B cell (primary cell): ENCODE measurements at regions not wholly inside any gene's neighbourhood (a gene's known extent, or its start where the extent isn't known, plus 50 kb on each side); places are given as distances from the start of the nearest gene placed in this dataset.

Experiments
- ATAC-seq: fragments of 200-7000 bp; cut with Tn5 transposase; one replicate; pipeline ENCODE4 v1.10.0; 2021; ENCODE audit warnings: low read depth, mild to moderate bottlenecking, moderate number of reproducible peaks, moderate library complexity
- CTCF ChIA-PET: fragments of 350-600 bp; sonication (Branson Sonifier 250); formaldehyde crosslinking; loops from one replicate; lab custom pipeline; 2021; ENCODE audit warnings: antibody characterized with exemption, inconsistent platforms; lab: Charles Lee
- POLR2A ChIA-PET: fragments of 350-600 bp; sonication (Branson Sonifier 250); formaldehyde crosslinking; loops from one replicate; lab custom pipeline; 2021; ENCODE audit warnings: antibody characterized with exemption; lab: Charles Lee
- DNase-seq: peaks from one replicate; pipeline ENCODE4 v3.0.0; 2013
- H2AFZ ChIP-seq: 2 replicates; pipeline ENCODE4 v1.6.1; 2012; ENCODE audit warnings: mild to moderate bottlenecking, low read depth, low read length; ENCODE audit not compliant: insufficient read depth, poor library complexity, severe bottlenecking
- H3K27ac ChIP-seq, 2 donors: 1 replicate in 1 of 2; 2 replicates in 1 of 2; pipeline ENCODE4 v1.5.1; 2012 to 2013; ENCODE audit warnings: low read length in 2 of 2, mild to moderate bottlenecking in 2 of 2, moderate library complexity in 1 of 2
- H3K27me3 ChIP-seq, 4 experiments: fragments of 200-600 bp in 1 of 4; sonication (generic) in 1 of 4; replicated peaks in 1 of 4; 1 replicate in 2 of 4; 2 replicates in 2 of 4; pipeline versions ENCODE4 v1.6.1 to v1.7.0; 2013 to 2016; ENCODE audit warnings: low read length in 3 of 4, mild to moderate bottlenecking in 2 of 4, mixed read lengths in 1 of 4, moderate library complexity in 1 of 4; ENCODE audit not compliant: insufficient read depth in 4 of 4, control insufficient read depth in 3 of 4; ENCODE audit errors: control extremely low read depth in 1 of 4
- H3K36me3 ChIP-seq, 2 experiments: replicated peaks in 1 of 2; 1 replicate in 1 of 2; 2 replicates in 1 of 2; pipeline versions ENCODE4 v1.6.1 to v1.7.1; 2013; ENCODE audit warnings: low read length in 1 of 2; ENCODE audit not compliant: insufficient read depth in 2 of 2, control insufficient read depth in 1 of 2; ENCODE audit errors: control extremely low read depth in 1 of 2, extremely low read depth in 1 of 2
- H3K4me1 ChIP-seq, 2 donors: fragments of 200-600 bp in 1 of 2; sonication (generic) in 1 of 2; 1 replicate in 1 of 2; 2 replicates in 1 of 2; pipeline versions ENCODE4 v1.5.1 to v1.6.1; 2013 to 2017; ENCODE audit warnings: low read length in 2 of 2; ENCODE audit not compliant: control insufficient read depth in 2 of 2, insufficient read depth in 2 of 2
- H3K4me2 ChIP-seq: replicated peaks from 2 replicates; pipeline ENCODE3; 2012; ENCODE audit warnings: mild to moderate bottlenecking, low read depth, low read length; ENCODE audit not compliant: poor library complexity, severe bottlenecking
- H3K4me3 ChIP-seq, 5 experiments: fragments of 200-600 bp in 1 of 5; sonication (generic) in 1 of 5; 1 replicate in 3 of 5; 2 replicates in 2 of 5; pipeline versions ENCODE4 v1.5.1 to v1.7.0; 2011 to 2016; ENCODE audit warnings: low read length in 4 of 5, mild to moderate bottlenecking in 4 of 5, low read depth in 2 of 5, control low read depth in 1 of 5, moderate library complexity in 1 of 5; ENCODE audit not compliant: insufficient read depth in 1 of 5; ENCODE audit errors: control extremely low read depth in 1 of 5, extremely low read depth in 1 of 5
- H3K79me2 ChIP-seq: fragments of 200-600 bp; sonication (generic); one replicate; pipeline ENCODE4 v1.6.0; 2016; ENCODE audit warnings: low read length; ENCODE audit not compliant: control insufficient read depth, insufficient read depth
- H3K9ac ChIP-seq: fragments of 200-600 bp; sonication (generic); 2 replicates; pipeline ENCODE4 v1.6.1; 2017; ENCODE audit warnings: mild to moderate bottlenecking, low read length, moderate library complexity
- H3K9me3 ChIP-seq, 3 donors: one replicate each; pipeline versions ENCODE4 v1.6.1 to v1.7.1; 2013; ENCODE audit warnings: low read length in 2 of 3; ENCODE audit not compliant: control insufficient read depth in 2 of 3, insufficient read depth in 1 of 3; ENCODE audit errors: control extremely low read depth in 1 of 3
- H4K20me1 ChIP-seq: 2 replicates; pipeline ENCODE4 v1.6.0; 2012; ENCODE audit warnings: mild to moderate bottlenecking, low read length; ENCODE audit not compliant: insufficient read depth, control insufficient read depth, poor library complexity, severe bottlenecking
- H3K27ac Mint-ChIP-seq: one replicate; pipeline ENCODE4 v1.8.0; 2021; ENCODE audit warnings: mixed read lengths
- H3K27me3 Mint-ChIP-seq: one replicate; pipeline ENCODE4 v1.8.0; 2021; ENCODE audit warnings: mixed read lengths
- H3K4me1 Mint-ChIP-seq: one replicate; pipeline ENCODE4 v1.8.0; 2021; ENCODE audit warnings: mixed read lengths
- H3K4me3 Mint-ChIP-seq: one replicate; pipeline ENCODE4 v1.8.0; 2021; ENCODE audit warnings: mixed read lengths
- H3K9me3 Mint-ChIP-seq: one replicate; pipeline ENCODE4 v1.8.0; 2022; ENCODE audit warnings: mixed read lengths; ENCODE audit not compliant: insufficient read depth
- EZH2 ChIP-seq: IDR thresholded peaks from 2 replicates; pipeline ENCODE4 v1.6.1; 2012; ENCODE audit warnings: borderline replicate concordance, low read depth, mild to moderate bottlenecking, moderate library complexity, low read length; ENCODE audit not compliant: insufficient read depth, poor library complexity, severe bottlenecking
- WGBS: methylation state at CpG from one replicate; pipeline ENCODE4 v1.1.5; 2013; ENCODE audit warnings: missing lambda C conversion rate; ENCODE audit not compliant: insufficient coverage; 5-methylcytosine and 5-hydroxymethylcytosine counted together
- intact Hi-C: fragments of 100-400 bp; cut with micrococcal nuclease; formaldehyde crosslinking; loops from one replicate; pipeline ENCODE4 v1.10.0; 2022
- TF ChIP-seq, protein P1 (sequence below): fragments of 200-600 bp; IDR thresholded peaks from one replicate; pipeline ENCODE4 v1.8.0; 2022; ENCODE audit warnings: antibody characterized with exemption, mild to moderate bottlenecking

DNA sequence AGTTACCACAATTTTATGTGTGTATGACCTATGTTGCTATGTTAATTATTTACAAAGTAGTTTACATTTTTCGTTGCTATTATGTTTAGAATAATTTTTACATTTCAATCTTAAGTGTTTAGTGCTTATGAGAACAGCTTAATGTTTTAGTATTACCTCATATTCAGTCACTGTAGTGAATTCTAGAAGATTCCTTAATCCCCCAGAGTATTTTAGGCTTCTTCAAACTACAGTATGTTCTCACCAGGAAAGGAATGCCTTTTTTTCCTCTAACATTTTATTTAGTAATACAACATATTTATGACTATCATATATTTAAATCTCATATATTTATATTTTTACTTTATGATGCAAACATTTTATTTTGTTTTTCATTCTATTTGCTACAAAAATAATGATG is 612.1 kb upstream of the KLHL1 start:
- Histone ChIP-seq H3K79me2 (no peaks in the 10 kb centered on the region), H3K4me2 (no peak overlapping the region), H3K27me3 (no peaks in the 10 kb centered on the region), H3K4me1 (no peaks in the 10 kb centered on the region), H4K20me1 (no peaks in the 10 kb centered on the region), H3K9me3 (peaks cover 0 to 4% (median 0%) of the 10 kb centered on the region in 3 donors), H3K9ac (no peak overlapping the region), H3K27ac (no peak overlapping the region), H3K4me3 (no peak overlapping the region), H2AFZ (no peak overlapping the region), H3K36me3 (no peaks in the 10 kb centered on the region)
- ChIA-PET POLR2A (no interaction called here), CTCF (no interaction called here)
- DNase-seq (no peak), ATAC-seq (no peak)
- peaks cover 4% of the 10 kb centered on the region for H3K9me3 Mint-ChIP-seq
- intact Hi-C loops, result no loop called here
- no CpG with 5 or more reads among the region's 1 CpG for WGBS
- no peaks in the 10 kb centered on the region for H3K4me1 Mint-ChIP-seq
- no peak overlapping the region for H3K27ac Mint-ChIP-seq
- H3K4me3 Mint-ChIP-seq, result no peak overlapping the region
- TF ChIP-seq EZH2, result no peak
- TF ChIP-seq, protein P1, sequence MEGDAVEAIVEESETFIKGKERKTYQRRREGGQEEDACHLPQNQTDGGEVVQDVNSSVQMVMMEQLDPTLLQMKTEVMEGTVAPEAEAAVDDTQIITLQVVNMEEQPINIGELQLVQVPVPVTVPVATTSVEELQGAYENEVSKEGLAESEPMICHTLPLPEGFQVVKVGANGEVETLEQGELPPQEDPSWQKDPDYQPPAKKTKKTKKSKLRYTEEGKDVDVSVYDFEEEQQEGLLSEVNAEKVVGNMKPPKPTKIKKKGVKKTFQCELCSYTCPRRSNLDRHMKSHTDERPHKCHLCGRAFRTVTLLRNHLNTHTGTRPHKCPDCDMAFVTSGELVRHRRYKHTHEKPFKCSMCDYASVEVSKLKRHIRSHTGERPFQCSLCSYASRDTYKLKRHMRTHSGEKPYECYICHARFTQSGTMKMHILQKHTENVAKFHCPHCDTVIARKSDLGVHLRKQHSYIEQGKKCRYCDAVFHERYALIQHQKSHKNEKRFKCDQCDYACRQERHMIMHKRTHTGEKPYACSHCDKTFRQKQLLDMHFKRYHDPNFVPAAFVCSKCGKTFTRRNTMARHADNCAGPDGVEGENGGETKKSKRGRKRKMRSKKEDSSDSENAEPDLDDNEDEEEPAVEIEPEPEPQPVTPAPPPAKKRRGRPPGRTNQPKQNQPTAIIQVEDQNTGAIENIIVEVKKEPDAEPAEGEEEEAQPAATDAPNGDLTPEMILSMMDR, result no peak
- no peaks in the 10 kb centered on the region for H3K27me3 Mint-ChIP-seq

GRCh38 chr13:70714993-70715392 is 606.7 kb upstream of the KLHL1 start:
- POLR2A ChIA-PET, result no interaction called here
- no peaks in the 10 kb centered on the region for H3K36me3 ChIP-seq
- H3K4me3 ChIP-seq, result no peak overlapping the region
- WGBS, result no CpG with 5 or more reads among the region's 1 CpG
- CTCF ChIA-PET, result no interaction called here
- H2AFZ ChIP-seq, result no peak overlapping the region
- H3K27ac Mint-ChIP-seq, result no peak overlapping the region
- H3K4me1 Mint-ChIP-seq, result no peaks in the 10 kb centered on the region
- H3K79me2 ChIP-seq, result no peaks in the 10 kb centered on the region
- H3K27ac ChIP-seq, result no peak overlapping the region
- TF ChIP-seq, protein P1, result no peak
- no peak for TF ChIP-seq EZH2
- H3K4me2 ChIP-seq, result no peak overlapping the region
- no peak overlapping the region for H3K4me3 Mint-ChIP-seq
- H4K20me1 ChIP-seq, result no peaks in the 10 kb centered on the region
- no peaks in the 10 kb centered on the region for H3K4me1 ChIP-seq
- no peak overlapping the region for H3K9ac ChIP-seq
- ATAC-seq, result no peak
- no peaks in the 10 kb centered on the region for H3K27me3 ChIP-seq
- no peaks in the 10 kb centered on the region for H3K27me3 Mint-ChIP-seq
- intact Hi-C loops, result no loop called here
- no peak for DNase-seq
- H3K9me3 Mint-ChIP-seq, result peaks cover 9% of the 10 kb centered on the region
- H3K9me3 ChIP-seq, result peaks cover 0 to 4% (median 0%) of the 10 kb centered on the region in 3 donors
